ENCODE measurements at regions not wholly inside any gene's neighbourhood (a gene's known extent, or its start where the extent isn't known, plus 50 kb on each side); places are given as distances from the start of the nearest gene placed in this dataset.

GRCh38 chr6:26221186-26221585 is 134.0 kb downstream of the HFE start:
- TF ChIP-seq CTCF (conservative IDR thresholded peaks at IDR 0.05) (no peak), EZH2 (IDR thresholded peaks at IDR 0.05; ENCODE audit: low read depth) (no peak)
